HG02642 (cell line): ENCODE measurements at regions not wholly inside any gene's neighbourhood (a gene's known extent, or its start where the extent isn't known, plus 50 kb on each side); places are given as distances from the start of the nearest gene placed in this dataset.
A peak's percentile ranks its signal among the peaks of the same experiment; 100 is the strongest.

Experiments used
- ATAC-seq: cut with Tn5 transposase; IDR thresholded peaks from one replicate; pipeline ENCODE4 v1.9.1; 2021; ENCODE audit warnings: mild to moderate bottlenecking; ENCODE audit not compliant: unreplicated experiment, poor library complexity

- peak; percentile 83 for ATAC-seq
These were observed 248.4 kb upstream of the KLF6 start for GRCh38 chr10:4033341-4033896.

GRCh38 chr10:4029866-4030265 is 244.9 kb upstream of the KLF6 start:
- no peak for ATAC-seq

- no peak for ATAC-seq
These were observed 244.0 kb upstream of the KLF6 start for GRCh38 chr10:4028854-4029583.

GRCh38 chr10:4028027-4028471 is 243.0 kb upstream of the KLF6 start:
- no peak for ATAC-seq

- no peak for ATAC-seq
These were observed 240.3 kb upstream of the KLF6 start for GRCh38 chr10:4025339-4025738.

- no peak for ATAC-seq
These were observed 239.7 kb upstream of the KLF6 start for GRCh38 chr10:4024516-4025245.

GRCh38 chr10:4024027-4024426 is 239.0 kb upstream of the KLF6 start:
- ATAC-seq: no peak

GRCh38 chr10:4022473-4022872 is 237.5 kb upstream of the KLF6 start:
- ATAC-seq: no peak

- ATAC-seq: no peak
These were observed 235.6 kb upstream of the KLF6 start for GRCh38 chr10:4020631-4021030.

- no peak for ATAC-seq
These were observed 233.1 kb upstream of the KLF6 start for GRCh38 chr10:4018054-4018511.

- ATAC-seq: no peak
These were observed 232.3 kb upstream of the KLF6 start for GRCh38 chr10:4017336-4017735.

GRCh38 chr10:4016214-4016740 is 231.3 kb upstream of the KLF6 start:
- ATAC-seq: no peak

- ATAC-seq: peak; percentile 82
These were observed 228.7 kb upstream of the KLF6 start for GRCh38 chr10:4013651-4014121.

- ATAC-seq: no peak
These were observed 227.8 kb upstream of the KLF6 start for GRCh38 chr10:4012848-4013247.

- ATAC-seq: no peak
These were observed 226.3 kb upstream of the KLF6 start for GRCh38 chr10:4011136-4011812.

GRCh38 chr10:4008676-4009382 is 223.8 kb upstream of the KLF6 start:
- no peak for ATAC-seq

- no peak for ATAC-seq
These were observed 222.8 kb upstream of the KLF6 start for GRCh38 chr10:4007771-4008170.

GRCh38 chr10:4006858-4007257 is 221.8 kb upstream of the KLF6 start:
- no peak for ATAC-seq

GRCh38 chr10:4006051-4006450 is 221.0 kb upstream of the KLF6 start:
- no peak for ATAC-seq

GRCh38 chr10:4004990-4005389 is 220.0 kb upstream of the KLF6 start:
- ATAC-seq: no peak
